Trophoblast cell (in vitro differentiated cells and primary cell): ENCODE measurements at regions not wholly inside any gene's neighbourhood (a gene's known extent, or its start where the extent isn't known, plus 50 kb on each side); places are given as distances from the start of the nearest gene placed in this dataset.
"Not testable (repeated sequence)": the region's sequence is repeated elsewhere in the genome, so short reads cannot be mapped to it uniquely, and the experiment has no call there.

ENCODE experiments used
- DNase-seq, 2 donors: peaks; one replicate each; pipeline ENCODE4 v3.0.0-alpha.2; 2016
- H2AFZ ChIP-seq: 2 replicates; pipeline ENCODE4 v1.6.1; 2013; ENCODE audit warnings: low read length, moderate library complexity, mild to moderate bottlenecking; ENCODE audit not compliant: insufficient read depth, poor library complexity
- H2AK5ac ChIP-seq: 2 replicates; pipeline ENCODE4 v1.6.1; 2013; ENCODE audit warnings: mild to moderate bottlenecking, low read length
- H2BK120ac ChIP-seq: 2 replicates; pipeline ENCODE4 v1.6.1; 2013; ENCODE audit warnings: low read length, mild to moderate bottlenecking, moderate library complexity; ENCODE audit not compliant: insufficient read depth, poor library complexity
- H2BK12ac ChIP-seq: 2 replicates; pipeline ENCODE4 v1.6.1; 2013; ENCODE audit warnings: mild to moderate bottlenecking, low read length, moderate library complexity
- H2BK5ac ChIP-seq: 2 replicates; pipeline ENCODE4 v1.6.1; 2013; ENCODE audit warnings: low read length, low read depth, moderate library complexity, mild to moderate bottlenecking; ENCODE audit not compliant: poor library complexity
- H3K14ac ChIP-seq: 2 replicates; pipeline ENCODE4 v1.6.1; 2013; ENCODE audit warnings: mild to moderate bottlenecking, low read length
- H3K18ac ChIP-seq: 2 replicates; pipeline ENCODE4 v1.6.1; 2013; ENCODE audit warnings: mild to moderate bottlenecking, low read length
- H3K23ac ChIP-seq: 2 replicates; pipeline ENCODE4 v1.6.1; 2013; ENCODE audit warnings: low read length
- H3K27ac ChIP-seq: 2 replicates; pipeline ENCODE4 v1.5.1; 2013; ENCODE audit warnings: low read depth, mild to moderate bottlenecking, inconsistent platforms, low read length, moderate library complexity
- H3K27me3 ChIP-seq: 2 replicates; pipeline ENCODE4 v1.6.1; 2013; ENCODE audit warnings: inconsistent platforms, mild to moderate bottlenecking, low read length, moderate library complexity; ENCODE audit not compliant: insufficient read depth
- H3K36me3 ChIP-seq, 2 experiments: 1 replicate in 1 of 2; 2 replicates in 1 of 2; pipeline ENCODE4 v1.6.1; 2013; ENCODE audit warnings: low read length in 2 of 2, mild to moderate bottlenecking in 2 of 2, moderate library complexity in 1 of 2; ENCODE audit not compliant: insufficient read depth in 2 of 2, control insufficient read depth in 1 of 2
- H3K4ac ChIP-seq: 2 replicates; pipeline ENCODE4 v1.6.1; 2013; ENCODE audit warnings: low read depth, mild to moderate bottlenecking, low read length, moderate library complexity
- H3K4me1 ChIP-seq, 2 experiments: 1 replicate in 1 of 2; 2 replicates in 1 of 2; pipeline ENCODE4 v1.6.1; 2013; ENCODE audit warnings: low read length in 2 of 2, mild to moderate bottlenecking in 2 of 2, moderate library complexity in 1 of 2; ENCODE audit not compliant: insufficient read depth in 2 of 2, control insufficient read depth in 1 of 2
- H3K4me2 ChIP-seq: 2 replicates; pipeline ENCODE4 v1.6.1; 2013; ENCODE audit warnings: inconsistent platforms, mild to moderate bottlenecking, low read length, moderate library complexity
- H3K4me3 ChIP-seq: 2 replicates; pipeline ENCODE4 v1.5.1; 2013; ENCODE audit warnings: mild to moderate bottlenecking, low read depth, low read length, inconsistent platforms
- H3K79me1 ChIP-seq: one replicate; pipeline ENCODE4 v1.6.1; 2013; ENCODE audit warnings: low read length
- H3K79me2 ChIP-seq: 2 replicates; pipeline ENCODE4 v1.6.1; 2013; ENCODE audit warnings: low read length, mild to moderate bottlenecking; ENCODE audit not compliant: control insufficient read depth, insufficient read depth, poor library complexity
- H3K9ac ChIP-seq: 2 replicates; pipeline ENCODE4 v1.6.1; 2013; ENCODE audit warnings: mild to moderate bottlenecking, low read length
- H3K9me3 ChIP-seq: 2 replicates; pipeline ENCODE4 v1.6.1; 2013; ENCODE audit warnings: low read depth, mild to moderate bottlenecking, control low read depth, inconsistent platforms, low read length; ENCODE audit not compliant: insufficient read depth
- H4K12ac ChIP-seq: 2 replicates; pipeline ENCODE4 v1.6.1; 2013; ENCODE audit warnings: low read depth, mild to moderate bottlenecking, low read length, moderate library complexity
- H4K8ac ChIP-seq: 2 replicates; pipeline ENCODE4 v1.6.1; 2013; ENCODE audit warnings: low read depth, mild to moderate bottlenecking, low read length, moderate library complexity
- H4K91ac ChIP-seq: one replicate; pipeline ENCODE4 v1.6.1; 2013; ENCODE audit warnings: low read depth, mild to moderate bottlenecking, low read length, moderate library complexity
- WGBS: extraction: QIAGEN DNeasy Blood & Tissue Kit; methylation state at CpG from one replicate; pipeline ENCODE4 v1.1.7; 2013; ENCODE audit warnings: missing lambda C conversion rate; ENCODE audit not compliant: insufficient read length, insufficient coverage; ENCODE audit errors: extremely low coverage; 5-methylcytosine and 5-hydroxymethylcytosine counted together

- H2BK120ac ChIP-seq: no peak overlapping the region
- H2BK5ac ChIP-seq: no peak overlapping the region
- no peaks in the 10 kb centered on the region for H3K27me3 ChIP-seq
- H3K79me1 ChIP-seq: no peaks in the 10 kb centered on the region
- H4K91ac ChIP-seq: no peak overlapping the region
- H3K23ac ChIP-seq: no peak overlapping the region
- no peak overlapping the region for H2BK12ac ChIP-seq
- no peak overlapping the region for H3K9ac ChIP-seq
- no peaks in the 10 kb centered on the region for H3K9me3 ChIP-seq
- no peaks in the 10 kb centered on the region for H3K79me2 ChIP-seq
- no peak overlapping the region for H2AFZ ChIP-seq
- H2AK5ac ChIP-seq: no peak overlapping the region
- no peak overlapping the region for H4K8ac ChIP-seq
- H3K4me2 ChIP-seq: no peak overlapping the region
- H3K18ac ChIP-seq: no peak overlapping the region
- no peak overlapping the region for H3K14ac ChIP-seq
- no CpG with 5 or more reads among the region's 3 CpGs for WGBS
- H3K4me1 ChIP-seq: no peaks in the 10 kb centered on the region
- no peak overlapping the region for H3K4me3 ChIP-seq
- no peak overlapping the region for H3K4ac ChIP-seq
- no peak overlapping the region for H3K27ac ChIP-seq
- no peak overlapping the region for H4K12ac ChIP-seq
- H3K36me3 ChIP-seq: no peaks in the 10 kb centered on the region
- DNase-seq: no peak
Measured at GRCh38 chr6:29236634-29237033, 64.9 kb upstream of the OR14J1 start.

- not testable (repeated sequence) for H3K18ac ChIP-seq, H3K4me3 ChIP-seq, H2BK5ac ChIP-seq, H3K36me3 ChIP-seq, H3K4me2 ChIP-seq, H3K23ac ChIP-seq, H3K9ac ChIP-seq, H2BK120ac ChIP-seq, H4K8ac ChIP-seq, DNase-seq, H2AK5ac ChIP-seq, H3K9me3 ChIP-seq, H3K4me1 ChIP-seq, H4K12ac ChIP-seq, H3K27me3 ChIP-seq, H2AFZ ChIP-seq, H2BK12ac ChIP-seq, H4K91ac ChIP-seq, H3K27ac ChIP-seq, H3K79me1 ChIP-seq, H3K4ac ChIP-seq, H3K14ac ChIP-seq, H3K79me2 ChIP-seq
- WGBS: no CpG with 5 or more reads among the region's 2 CpGs
Measured at GRCh38 chr6:29243044-29243443, 58.5 kb upstream of the OR14J1 start.
